PC-3 (cell line): ENCODE measurements at regions not wholly inside any gene's neighbourhood (a gene's known extent, or its start where the extent isn't known, plus 50 kb on each side); places are given as distances from the start of the nearest gene placed in this dataset.

ENCODE experiments used
- ATAC-seq: fragments of 200-7000 bp; cut with Tn5 transposase; 2 replicates; pipeline ENCODE4 v1.9.1; 2020; ENCODE audit warnings: mild to moderate bottlenecking, moderate library complexity
- BruUV-seq: library from RNA; stranded (reverse); fragments of 400-500 nt; replicated peaks from 2 replicates; lab custom pipeline; 2021; lab: Mats Ljungman, UMichigan
- CTCF ChIA-PET: fragments of 300-600 bp; sonication (Branson Sonifier 250); formaldehyde crosslinking; loops from one replicate; lab custom pipeline; 2022; ENCODE audit warnings: antibody characterized with exemption; lab: Charles Lee
- POLR2A ChIA-PET: fragments of 300-600 bp; sonication (Branson Sonifier 250); formaldehyde crosslinking; loops from one replicate; lab custom pipeline; 2022; ENCODE audit warnings: antibody characterized with exemption; ENCODE audit not compliant: unreplicated experiment; lab: Charles Lee
- DNase-seq: peaks from one replicate; pipeline ENCODE4 v3.0.0-alpha.2; 2015
- H2AFZ ChIP-seq: fragments of 300-600 bp; sonication (generic); 2 replicates; pipeline ENCODE4 v1.6.0; 2016; ENCODE audit warnings: antibody characterized with exemption, low read length
- H3F3A ChIP-seq: fragments of 300-600 bp; sonication (generic); one replicate; pipeline ENCODE4 v1.6.0; 2017; ENCODE audit warnings: antibody characterized with exemption, low read length, control low read depth, mild to moderate bottlenecking; ENCODE audit not compliant: unreplicated experiment
- H3K27ac ChIP-seq: fragments of 300-600 bp; sonication (generic); 2 replicates; pipeline ENCODE4 v1.5.1; 2016; ENCODE audit warnings: mild to moderate bottlenecking, low read length
- H3K27me3 ChIP-seq: fragments of 300-600 bp; sonication (generic); 2 replicates; pipeline ENCODE4 v1.6.1; 2016; ENCODE audit warnings: low read length, mixed read lengths
- H3K36me3 ChIP-seq: fragments of 300-600 bp; sonication (generic); 2 replicates; pipeline ENCODE4 v1.6.1; 2016; ENCODE audit warnings: low read depth, mixed run types, low read length, mixed read lengths
- H3K4me1 ChIP-seq: fragments of 300-600 bp; sonication (generic); 2 replicates; pipeline ENCODE4 v1.5.1; 2016; ENCODE audit warnings: low read length; ENCODE audit not compliant: insufficient read depth
- H3K4me2 ChIP-seq: fragments of 300-600 bp; sonication (generic); 2 replicates; pipeline ENCODE4 v1.6.0; 2016; ENCODE audit warnings: low read length
- H3K4me3 ChIP-seq: fragments of 300-600 bp; sonication (generic); 2 replicates; pipeline ENCODE4 v1.5.1; 2016; ENCODE audit warnings: mild to moderate bottlenecking, low read length, mixed read lengths
- H3K79me2 ChIP-seq: fragments of 300-600 bp; sonication (generic); 2 replicates; pipeline ENCODE4 v1.6.1; 2017; ENCODE audit warnings: low read length, mixed read lengths
- H3K9ac ChIP-seq: fragments of 300-600 bp; sonication (generic); 2 replicates; pipeline ENCODE4 v1.6.0; 2016; ENCODE audit warnings: mild to moderate bottlenecking, low read length
- H3K9me2 ChIP-seq: fragments of 300-600 bp; sonication (generic); replicated peaks from 2 replicates; pipeline ENCODE4 v1.6.1; 2016; ENCODE audit warnings: mixed run types, low read length, mixed read lengths
- H3K9me3 ChIP-seq: fragments of 300-600 bp; sonication (generic); 2 replicates; pipeline ENCODE4 v1.6.1; 2016; ENCODE audit warnings: low read length, mixed read lengths
- H4K20me1 ChIP-seq: fragments of 300-600 bp; sonication (generic); 2 replicates; pipeline ENCODE4 v1.6.1; 2016; ENCODE audit warnings: low read length, mixed read lengths
- CTCF ChIP-seq: fragments of 300-600 bp; sonication (generic); conservative IDR thresholded peaks from 2 replicates; pipeline ENCODE4 v1.5.1; 2017; ENCODE audit warnings: antibody characterized with exemption, low read depth, mild to moderate bottlenecking, low read length
- EZH2 ChIP-seq: fragments of 300-600 bp; sonication (generic); IDR thresholded peaks from one replicate; pipeline ENCODE4 v1.6.1; 2017; ENCODE audit warnings: antibody characterized with exemption, mild to moderate bottlenecking, low read length; ENCODE audit not compliant: unreplicated experiment
- EZH2phosphoT487 ChIP-seq: fragments of 300-600 bp; sonication (generic); IDR thresholded peaks from 2 replicates; pipeline ENCODE4 v1.6.1; 2018; ENCODE audit warnings: mild to moderate bottlenecking, antibody characterized with exemption, low read length, borderline replicate concordance
- intact Hi-C: fragments of 100-400 bp; cut with micrococcal nuclease; formaldehyde crosslinking; loops from 2 replicates; pipeline ENCODE4 v1.9.0; 2023

- Histone ChIP-seq H3K36me3 (no peaks in the 10 kb centered on the region), H3F3A (no peaks in the 10 kb centered on the region), H3K79me2 (no peaks in the 10 kb centered on the region), H3K4me1 (peaks cover 15% of the 10 kb centered on the region), H3K4me2 (no peak overlapping the region), H3K9me3 (no peaks in the 10 kb centered on the region), H3K4me3 (no peak overlapping the region), H3K9me2 (no peaks in the 10 kb centered on the region), H3K27ac (no peak overlapping the region), H4K20me1 (no peaks in the 10 kb centered on the region), H3K9ac (no peak overlapping the region), H3K27me3 (no peaks in the 10 kb centered on the region), H2AFZ (no peak overlapping the region)
- no TSS peak for BruUV-seq
- intact Hi-C loops, result no loop called here
- no peak for TF ChIP-seq EZH2phosphoT487
- TF ChIP-seq EZH2, result no peak
- no peak for TF ChIP-seq CTCF
- CTCF ChIA-PET, result no interaction called here
- DNase-seq, result no peak
- ATAC-seq, result no peak
- POLR2A ChIA-PET, result no interaction called here
Observed at GRCh38 chr3:67715971-67716370, 61.6 kb upstream of the SUCLG2 start.

- no peaks in the 10 kb centered on the region for H3F3A ChIP-seq
- H3K9me3 ChIP-seq, result no peaks in the 10 kb centered on the region
- peaks cover 6% of the 10 kb centered on the region for H3K4me1 ChIP-seq
- CTCF ChIA-PET, result no interaction called here
- no peaks in the 10 kb centered on the region for H3K36me3 ChIP-seq
- H3K4me2 ChIP-seq, result no peak overlapping the region
- no peaks in the 10 kb centered on the region for H3K27me3 ChIP-seq
- intact Hi-C loops, result no loop called here
- TF ChIP-seq CTCF, result no peak
- TF ChIP-seq EZH2, result no peak
- no peak for TF ChIP-seq EZH2phosphoT487
- H3K79me2 ChIP-seq, result no peaks in the 10 kb centered on the region
- H3K9me2 ChIP-seq, result no peaks in the 10 kb centered on the region
- no TSS peak for BruUV-seq
- DNase-seq (no peak), ATAC-seq (no peak)
- no peak overlapping the region for H3K9ac ChIP-seq
- H3K27ac ChIP-seq, result no peak overlapping the region
- POLR2A ChIA-PET, result no interaction called here
- no peaks in the 10 kb centered on the region for H4K20me1 ChIP-seq
- H2AFZ ChIP-seq, result no peak overlapping the region
- no peak overlapping the region for H3K4me3 ChIP-seq
Observed at GRCh38 chr3:67713764-67714469, 59.5 kb upstream of the SUCLG2 start.

DNA sequence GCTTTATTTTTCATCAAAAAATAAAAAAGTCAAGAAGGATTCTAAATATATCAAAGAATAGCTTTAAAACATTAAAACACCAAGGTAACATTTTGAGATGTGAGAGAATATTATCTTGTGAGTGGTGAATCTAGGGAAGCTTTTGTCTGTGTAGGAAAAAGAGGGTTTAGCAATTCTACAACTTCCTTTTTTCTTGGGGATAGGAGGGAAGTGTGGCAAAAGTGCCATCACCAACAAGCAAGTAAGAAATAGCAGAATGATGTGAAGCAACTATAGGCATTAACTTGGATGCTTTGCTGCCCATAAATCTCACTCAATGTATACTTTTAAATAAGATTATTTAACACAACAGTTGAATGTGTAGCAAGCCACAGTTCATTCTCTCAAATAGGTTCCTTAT lies 57.8 kb upstream of the SUCLG2 start:
- H4K20me1 ChIP-seq, result no peaks in the 10 kb centered on the region
- H3K27ac ChIP-seq, result no peak overlapping the region
- ChIA-PET POLR2A (interaction anchor here (0.7 kb wide), 1 partner anchor 86 kb away, joined by 5 read pairs; no protein-coding TSS in a partner anchor), CTCF (no interaction called here)
- no peak for TF ChIP-seq EZH2phosphoT487
- no peak for TF ChIP-seq EZH2
- no peak for TF ChIP-seq CTCF
- no peak overlapping the region for H2AFZ ChIP-seq
- H3K79me2 ChIP-seq, result no peaks in the 10 kb centered on the region
- intact Hi-C loops, result no loop called here
- no peaks in the 10 kb centered on the region for H3K9me3 ChIP-seq
- ATAC-seq (no peak), DNase-seq (no peak)
- no TSS peak for BruUV-seq
- H3K36me3 ChIP-seq, result no peaks in the 10 kb centered on the region
- no peaks in the 10 kb centered on the region for H3K27me3 ChIP-seq
- H3F3A ChIP-seq, result no peaks in the 10 kb centered on the region
- no peaks in the 10 kb centered on the region; the same call in 1 of the 2 replicates for H3K4me1 ChIP-seq
- H3K9me2 ChIP-seq, result no peaks in the 10 kb centered on the region
- no peak overlapping the region for H3K4me3 ChIP-seq
- no peak overlapping the region for H3K9ac ChIP-seq
- no peak overlapping the region for H3K4me2 ChIP-seq
